Lung microvascular endothelial cell (primary cell): ENCODE measurements at regions not wholly inside any gene's neighbourhood (a gene's known extent, or its start where the extent isn't known, plus 50 kb on each side); places are given as distances from the start of the nearest gene placed in this dataset.

Experiments
- DNase-seq, 2 donors: peaks; one replicate each; pipeline versions ENCODE4 v3.0.0 to v3.0.0-alpha.2; 2010; ENCODE audit warnings: low read depth in 2 of 2

- no peak for DNase-seq
Observed at GRCh38 chr2:191514613-191515012, 163.3 kb upstream of the NABP1 start.

GRCh38 chr2:191515551-191515950 is 162.4 kb upstream of the NABP1 start:
- DNase-seq: no peak

GRCh38 chr2:191516260-191516659 is 161.7 kb upstream of the NABP1 start:
- no peak for DNase-seq

- DNase-seq: peak; percentile 45 to 58
Observed at GRCh38 chr2:191521608-191522208, 156.2 kb upstream of the NABP1 start.

GRCh38 chr2:191522478-191523120 is 155.3 kb upstream of the NABP1 start:
- DNase-seq: no peak

GRCh38 chr2:191526091-191526490 is 151.8 kb upstream of the NABP1 start:
- no peak for DNase-seq

- DNase-seq: no peak
Observed at GRCh38 chr2:191526536-191526935, 151.4 kb upstream of the NABP1 start.

- DNase-seq: no peak
Observed at GRCh38 chr2:191526953-191527556, 150.9 kb upstream of the NABP1 start.

GRCh38 chr2:191530618-191531017 is 147.3 kb upstream of the NABP1 start:
- no peak for DNase-seq

GRCh38 chr2:191533693-191534180 is 144.2 kb upstream of the NABP1 start:
- no peak for DNase-seq

- DNase-seq: no peak
Observed at GRCh38 chr2:191537921-191538320, 140.0 kb upstream of the NABP1 start.

GRCh38 chr2:191538334-191538903 is 139.5 kb upstream of the NABP1 start:
- DNase-seq: no peak

- DNase-seq: peak; percentile 37 to 46
Observed at GRCh38 chr2:191539068-191539467, 138.9 kb upstream of the NABP1 start.

GRCh38 chr2:191540681-191541080 is 137.3 kb upstream of the NABP1 start:
- DNase-seq: no peak

GRCh38 chr2:191543708-191544107 is 134.2 kb upstream of the NABP1 start:
- DNase-seq: no peak

GRCh38 chr2:191544461-191545062 is 133.4 kb upstream of the NABP1 start:
- no peak for DNase-seq

- DNase-seq: no peak
Observed at GRCh38 chr2:191545361-191545760, 132.6 kb upstream of the NABP1 start.

- no peak for DNase-seq
Observed at GRCh38 chr2:191552066-191552465, 125.9 kb upstream of the NABP1 start.

- DNase-seq: no peak
Observed at GRCh38 chr2:191554240-191554639, 123.7 kb upstream of the NABP1 start.

- peak; percentile 81 to 87 for DNase-seq
Observed at GRCh38 chr2:191555092-191555742, 122.7 kb upstream of the NABP1 start.

- DNase-seq: peak in 1 of 2 donors; percentile 39
Observed at GRCh38 chr2:191556463-191556862, 121.5 kb upstream of the NABP1 start.

- no peak for DNase-seq
Observed at GRCh38 chr2:191557841-191558240, 120.1 kb upstream of the NABP1 start.
